Caco-2 (cell line): ENCODE measurements at regions not wholly inside any gene's neighbourhood (a gene's known extent, or its start where the extent isn't known, plus 50 kb on each side); places are given as distances from the start of the nearest gene placed in this dataset.

Experiments used
- BruUV-seq: library from RNA; stranded (reverse); fragments of 400-500 nt; replicated peaks from 2 replicates; lab custom pipeline; 2021; lab: Mats Ljungman, UMichigan
- CTCF ChIA-PET: fragments of 300-600 bp; sonication (Branson Sonifier 250); formaldehyde crosslinking; loops from one replicate; lab custom pipeline; 2022; ENCODE audit warnings: antibody characterized with exemption; lab: Charles Lee
- POLR2A ChIA-PET: fragments of 300-600 bp; sonication (Branson Sonifier 250); formaldehyde crosslinking; loops from one replicate; lab custom pipeline; 2022; ENCODE audit warnings: antibody characterized with exemption; lab: Charles Lee
- DNase-seq, 2 experiments: peaks; one replicate each; pipeline versions ENCODE4 v3.0.0 to v3.0.0-alpha.2; 2020 to 2022
- H3K27me3 ChIP-seq: replicated peaks from 2 replicates; pipeline ENCODE4 v1.6.0; 2011; ENCODE audit warnings: low read length; ENCODE audit not compliant: control insufficient read depth, insufficient read depth
- H3K36me3 ChIP-seq: 2 replicates; pipeline ENCODE4 v1.5.1; 2011; ENCODE audit warnings: low read length; ENCODE audit not compliant: control insufficient read depth, insufficient read depth
- H3K4me1 ChIP-seq: fragments of 250-450 bp; sonication (Bioruptor Pico); 2 replicates; pipeline ENCODE4 v1.5.1; 2020; ENCODE audit warnings: mild to moderate bottlenecking
- H3K4me3 ChIP-seq: 2 replicates; pipeline ENCODE4 v1.5.1; 2011; ENCODE audit warnings: low read depth, mild to moderate bottlenecking, control low read depth, low read length
- H3K9me3 ChIP-seq: fragments of 250-450 bp; sonication (Bioruptor Pico); 2 replicates; pipeline ENCODE4 v1.5.1; 2020; ENCODE audit warnings: mild to moderate bottlenecking, moderate library complexity
- H3K27ac Mint-ChIP-seq: one replicate; pipeline ENCODE4 v1.8.0; 2022; ENCODE audit warnings: mixed read lengths; ENCODE audit not compliant: unreplicated experiment
- H3K27me3 Mint-ChIP-seq: one replicate; pipeline ENCODE4 v1.8.0; 2022; ENCODE audit warnings: mixed read lengths; ENCODE audit not compliant: insufficient read depth, unreplicated experiment
- H3K36me3 Mint-ChIP-seq: one replicate; pipeline ENCODE4 v1.8.0; 2022; ENCODE audit warnings: mild to moderate bottlenecking, mixed read lengths; ENCODE audit not compliant: insufficient read depth, unreplicated experiment
- H3K4me1 Mint-ChIP-seq: one replicate; pipeline ENCODE4 v1.8.0; 2022; ENCODE audit warnings: low read depth, mixed read lengths; ENCODE audit not compliant: unreplicated experiment
- H3K4me3 Mint-ChIP-seq: one replicate; pipeline ENCODE4 v1.8.0; 2022; ENCODE audit warnings: mild to moderate bottlenecking, moderate library complexity, mixed read lengths; ENCODE audit not compliant: unreplicated experiment
- H3K9me3 Mint-ChIP-seq: one replicate; pipeline ENCODE4 v1.8.0; 2022; ENCODE audit warnings: mixed read lengths; ENCODE audit not compliant: unreplicated experiment
- intact Hi-C: fragments of 100-400 bp; cut with micrococcal nuclease; formaldehyde crosslinking; loops from one replicate; pipeline ENCODE4 v1.10.0; 2022; ENCODE audit not compliant: unreplicated experiment
- TF ChIP-seq, protein P1 (sequence below), 2 experiments: fragments of 200-600 bp in 1 of 2; IDR thresholded peaks; 1 replicate in 1 of 2; 2 replicates in 1 of 2; pipeline versions ENCODE4 v1.5.1 to v1.8.0; 2011 to 2022; ENCODE audit warnings: antibody characterized with exemption in 1 of 2, control low read depth in 1 of 2, inconsistent platforms in 1 of 2, low read depth in 1 of 2, low read length in 1 of 2, mild to moderate bottlenecking in 1 of 2, moderate library complexity in 1 of 2; ENCODE audit not compliant: insufficient read depth in 1 of 2, severe bottlenecking in 1 of 2, unreplicated experiment in 1 of 2

DNA sequence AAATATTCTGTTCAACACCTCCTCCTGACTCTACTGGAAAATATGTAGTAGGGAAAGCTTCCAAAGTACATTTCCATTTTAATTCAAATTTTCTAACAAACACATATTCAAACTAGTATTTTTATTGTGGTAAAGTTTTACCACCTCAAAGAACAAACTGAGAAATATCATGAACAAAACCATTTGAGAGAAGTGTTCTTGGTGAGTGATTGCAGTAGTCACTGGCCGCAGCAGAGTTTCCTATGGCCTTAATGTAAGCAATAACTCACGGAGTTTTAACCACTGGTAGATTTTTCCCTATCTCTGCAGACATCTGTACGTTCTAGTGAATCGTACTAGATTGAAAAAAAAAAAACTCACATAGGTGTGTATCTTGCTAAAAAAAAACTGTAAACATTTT, 487.0 kb upstream of the FZD8 start:
- peaks cover 4% of the 10 kb centered on the region for H3K27me3 Mint-ChIP-seq
- ChIA-PET POLR2A (no interaction called here), CTCF (no interaction called here)
- Histone ChIP-seq H3K27me3 (no peaks in the 10 kb centered on the region), H3K36me3 (no peaks in the 10 kb centered on the region), H3K4me3 (no peak overlapping the region), H3K9me3 (no peaks in the 10 kb centered on the region), H3K4me1 (no peaks in the 10 kb centered on the region)
- intact Hi-C loops: no loop called here
- H3K4me1 Mint-ChIP-seq: no peaks in the 10 kb centered on the region
- H3K9me3 Mint-ChIP-seq: peaks cover 4% of the 10 kb centered on the region
- no peaks in the 10 kb centered on the region for H3K36me3 Mint-ChIP-seq
- TF ChIP-seq, protein P1, sequence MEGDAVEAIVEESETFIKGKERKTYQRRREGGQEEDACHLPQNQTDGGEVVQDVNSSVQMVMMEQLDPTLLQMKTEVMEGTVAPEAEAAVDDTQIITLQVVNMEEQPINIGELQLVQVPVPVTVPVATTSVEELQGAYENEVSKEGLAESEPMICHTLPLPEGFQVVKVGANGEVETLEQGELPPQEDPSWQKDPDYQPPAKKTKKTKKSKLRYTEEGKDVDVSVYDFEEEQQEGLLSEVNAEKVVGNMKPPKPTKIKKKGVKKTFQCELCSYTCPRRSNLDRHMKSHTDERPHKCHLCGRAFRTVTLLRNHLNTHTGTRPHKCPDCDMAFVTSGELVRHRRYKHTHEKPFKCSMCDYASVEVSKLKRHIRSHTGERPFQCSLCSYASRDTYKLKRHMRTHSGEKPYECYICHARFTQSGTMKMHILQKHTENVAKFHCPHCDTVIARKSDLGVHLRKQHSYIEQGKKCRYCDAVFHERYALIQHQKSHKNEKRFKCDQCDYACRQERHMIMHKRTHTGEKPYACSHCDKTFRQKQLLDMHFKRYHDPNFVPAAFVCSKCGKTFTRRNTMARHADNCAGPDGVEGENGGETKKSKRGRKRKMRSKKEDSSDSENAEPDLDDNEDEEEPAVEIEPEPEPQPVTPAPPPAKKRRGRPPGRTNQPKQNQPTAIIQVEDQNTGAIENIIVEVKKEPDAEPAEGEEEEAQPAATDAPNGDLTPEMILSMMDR (IDR thresholded peaks at IDR 0.05; ENCODE audit: insufficient read depth in 1 of 2, low read depth in 1 of 2, low read length in 1 of 2, severe bottlenecking in 1 of 2, unreplicated experiment in 1 of 2): no peak
- DNase-seq: no peak
- H3K27ac Mint-ChIP-seq: no peak overlapping the region
- H3K4me3 Mint-ChIP-seq: no peak overlapping the region
- no TSS peak for BruUV-seq

DNA sequence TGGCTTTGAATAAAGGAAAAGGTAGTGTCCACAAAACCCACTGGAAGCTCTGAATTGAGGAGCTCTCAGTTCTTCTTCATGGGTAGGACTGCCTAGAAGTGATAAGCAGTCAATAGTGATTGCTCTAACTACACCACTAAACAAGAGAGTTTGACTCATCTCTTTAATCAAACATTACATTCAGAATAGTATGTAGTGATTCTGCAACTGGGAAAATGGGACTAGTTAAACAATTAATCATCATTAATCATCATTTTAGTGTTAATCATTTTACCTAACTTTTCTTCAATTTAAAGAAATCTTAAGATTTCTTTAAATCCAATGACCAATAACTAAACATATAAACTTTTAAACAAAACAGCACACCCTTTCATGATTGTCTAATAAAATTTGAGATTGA, 484.0 kb upstream of the FZD8 start:
- H3K9me3 ChIP-seq: no peaks in the 10 kb centered on the region
- POLR2A ChIA-PET: no interaction called here
- H3K4me3 ChIP-seq: no peak overlapping the region
- CTCF ChIA-PET: no interaction called here
- TF ChIP-seq, protein P1 (IDR thresholded peaks at IDR 0.05; ENCODE audit: insufficient read depth in 1 of 2, low read depth in 1 of 2, low read length in 1 of 2, severe bottlenecking in 1 of 2, unreplicated experiment in 1 of 2): no peak
- intact Hi-C loops: no loop called here
- DNase-seq: no peak
- H3K4me1 ChIP-seq: no peaks in the 10 kb centered on the region
- Mint-ChIP-seq H3K36me3 (no peaks in the 10 kb centered on the region), H3K27me3 (no peaks in the 10 kb centered on the region), H3K4me3 (no peak overlapping the region), H3K4me1 (no peaks in the 10 kb centered on the region), H3K27ac (no peak overlapping the region), H3K9me3 (peaks cover 24% of the 10 kb centered on the region)
- no TSS peak for BruUV-seq
- no peaks in the 10 kb centered on the region for H3K36me3 ChIP-seq
- H3K27me3 ChIP-seq: no peaks in the 10 kb centered on the region

DNA sequence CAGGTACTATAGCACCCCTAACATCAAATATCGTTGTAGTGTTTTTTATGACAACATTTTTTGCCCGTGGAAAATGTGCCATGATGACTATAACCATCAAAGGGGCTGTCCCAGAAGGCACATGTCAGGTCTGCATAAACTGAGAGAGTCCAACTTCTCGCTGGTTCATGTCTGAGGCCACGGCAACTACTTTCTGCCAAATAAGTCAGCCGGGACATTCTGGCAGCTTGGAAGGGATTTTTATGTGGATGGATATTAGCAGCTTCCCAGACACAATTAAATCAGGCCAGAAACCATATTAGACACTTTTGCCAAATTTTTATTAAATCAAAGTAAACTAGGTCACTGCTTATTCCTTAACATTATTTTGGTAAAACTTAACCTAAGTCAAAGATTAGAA, 477.4 kb upstream of the FZD8 start:
- Histone ChIP-seq H3K4me3 (no peak overlapping the region), H3K4me1 (peaks cover 21% of the 10 kb centered on the region), H3K9me3 (no peaks in the 10 kb centered on the region), H3K36me3 (no peaks in the 10 kb centered on the region), H3K27me3 (no peaks in the 10 kb centered on the region)
- Mint-ChIP-seq H3K4me1 (peaks cover 16% of the 10 kb centered on the region), H3K27ac (no peak overlapping the region), H3K27me3 (no peaks in the 10 kb centered on the region), H3K9me3 (peaks cover 35% of the 10 kb centered on the region), H3K36me3 (no peaks in the 10 kb centered on the region), H3K4me3 (no peak overlapping the region)
- POLR2A ChIA-PET: no interaction called here
- no peak for DNase-seq
- BruUV-seq: no TSS peak
- intact Hi-C loops: no loop called here
- CTCF ChIA-PET: no interaction called here
- TF ChIP-seq, protein P1 (IDR thresholded peaks at IDR 0.05; ENCODE audit: insufficient read depth in 1 of 2, low read depth in 1 of 2, low read length in 1 of 2, severe bottlenecking in 1 of 2, unreplicated experiment in 1 of 2): no peak
